ENCODE measurements at regions not wholly inside any gene's neighbourhood (a gene's known extent, or its start where the extent isn't known, plus 50 kb on each side); places are given as distances from the start of the nearest gene placed in this dataset.

DNA sequence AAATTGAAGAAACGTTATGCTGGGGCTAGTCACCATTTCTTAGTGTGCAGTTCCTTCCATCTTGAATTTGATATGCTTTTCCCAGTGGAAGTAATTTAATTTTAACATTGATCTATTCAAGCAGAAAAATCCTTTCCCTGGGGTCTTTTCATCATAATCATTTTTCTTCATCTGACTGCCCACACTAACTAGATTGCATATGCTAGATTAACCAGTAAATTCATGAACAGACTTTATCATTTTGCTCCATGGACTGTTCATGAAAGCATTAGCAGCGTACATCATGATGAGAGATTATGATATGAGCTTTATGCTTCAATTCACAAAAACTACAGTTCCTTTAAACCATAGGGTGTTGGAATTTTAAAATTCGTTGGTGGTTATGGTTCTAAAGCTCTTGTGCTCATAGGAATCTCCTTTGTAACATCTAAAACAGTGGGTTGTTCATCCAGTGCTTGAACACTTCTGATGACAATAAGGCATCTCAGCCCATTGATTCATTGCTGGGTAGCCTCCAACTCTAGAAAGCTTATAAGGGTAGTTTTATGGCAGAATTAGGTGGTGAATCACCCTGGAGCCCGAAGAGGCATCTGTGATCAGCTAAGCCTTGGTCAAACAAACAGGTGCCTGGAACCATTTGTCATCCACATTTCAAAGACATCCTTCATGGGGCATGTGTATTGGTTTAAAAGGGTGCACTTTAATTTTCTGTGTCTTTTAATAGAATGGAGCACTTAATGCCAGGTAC, 77.2 kb upstream of the NDUFV2 start (continued):
- TF ChIP-seq, protein P1, sequence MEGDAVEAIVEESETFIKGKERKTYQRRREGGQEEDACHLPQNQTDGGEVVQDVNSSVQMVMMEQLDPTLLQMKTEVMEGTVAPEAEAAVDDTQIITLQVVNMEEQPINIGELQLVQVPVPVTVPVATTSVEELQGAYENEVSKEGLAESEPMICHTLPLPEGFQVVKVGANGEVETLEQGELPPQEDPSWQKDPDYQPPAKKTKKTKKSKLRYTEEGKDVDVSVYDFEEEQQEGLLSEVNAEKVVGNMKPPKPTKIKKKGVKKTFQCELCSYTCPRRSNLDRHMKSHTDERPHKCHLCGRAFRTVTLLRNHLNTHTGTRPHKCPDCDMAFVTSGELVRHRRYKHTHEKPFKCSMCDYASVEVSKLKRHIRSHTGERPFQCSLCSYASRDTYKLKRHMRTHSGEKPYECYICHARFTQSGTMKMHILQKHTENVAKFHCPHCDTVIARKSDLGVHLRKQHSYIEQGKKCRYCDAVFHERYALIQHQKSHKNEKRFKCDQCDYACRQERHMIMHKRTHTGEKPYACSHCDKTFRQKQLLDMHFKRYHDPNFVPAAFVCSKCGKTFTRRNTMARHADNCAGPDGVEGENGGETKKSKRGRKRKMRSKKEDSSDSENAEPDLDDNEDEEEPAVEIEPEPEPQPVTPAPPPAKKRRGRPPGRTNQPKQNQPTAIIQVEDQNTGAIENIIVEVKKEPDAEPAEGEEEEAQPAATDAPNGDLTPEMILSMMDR (IDR thresholded peaks at IDR 0.05; ENCODE audit: low read depth, low read length, missing input control) = no peak
- TF ChIP-seq NR2F2 (IDR thresholded peaks at IDR 0.05) = no peak
- TF ChIP-seq FOXA1 (IDR thresholded peaks at IDR 0.05) = no peak
- no peak for TF ChIP-seq FOXA2 (IDR thresholded peaks at IDR 0.05)
- TF ChIP-seq, protein P2, sequence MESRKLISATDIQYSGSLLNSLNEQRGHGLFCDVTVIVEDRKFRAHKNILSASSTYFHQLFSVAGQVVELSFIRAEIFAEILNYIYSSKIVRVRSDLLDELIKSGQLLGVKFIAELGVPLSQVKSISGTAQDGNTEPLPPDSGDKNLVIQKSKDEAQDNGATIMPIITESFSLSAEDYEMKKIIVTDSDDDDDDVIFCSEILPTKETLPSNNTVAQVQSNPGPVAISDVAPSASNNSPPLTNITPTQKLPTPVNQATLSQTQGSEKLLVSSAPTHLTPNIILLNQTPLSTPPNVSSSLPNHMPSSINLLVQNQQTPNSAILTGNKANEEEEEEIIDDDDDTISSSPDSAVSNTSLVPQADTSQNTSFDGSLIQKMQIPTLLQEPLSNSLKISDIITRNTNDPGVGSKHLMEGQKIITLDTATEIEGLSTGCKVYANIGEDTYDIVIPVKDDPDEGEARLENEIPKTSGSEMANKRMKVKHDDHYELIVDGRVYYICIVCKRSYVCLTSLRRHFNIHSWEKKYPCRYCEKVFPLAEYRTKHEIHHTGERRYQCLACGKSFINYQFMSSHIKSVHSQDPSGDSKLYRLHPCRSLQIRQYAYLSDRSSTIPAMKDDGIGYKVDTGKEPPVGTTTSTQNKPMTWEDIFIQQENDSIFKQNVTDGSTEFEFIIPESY (IDR thresholded peaks at IDR 0.05) = no peak
- TF ChIP-seq YY1 (IDR thresholded peaks at IDR 0.05) = no peak
- TF ChIP-seq HNF4G (IDR thresholded peaks at IDR 0.05) = no peak

DNA sequence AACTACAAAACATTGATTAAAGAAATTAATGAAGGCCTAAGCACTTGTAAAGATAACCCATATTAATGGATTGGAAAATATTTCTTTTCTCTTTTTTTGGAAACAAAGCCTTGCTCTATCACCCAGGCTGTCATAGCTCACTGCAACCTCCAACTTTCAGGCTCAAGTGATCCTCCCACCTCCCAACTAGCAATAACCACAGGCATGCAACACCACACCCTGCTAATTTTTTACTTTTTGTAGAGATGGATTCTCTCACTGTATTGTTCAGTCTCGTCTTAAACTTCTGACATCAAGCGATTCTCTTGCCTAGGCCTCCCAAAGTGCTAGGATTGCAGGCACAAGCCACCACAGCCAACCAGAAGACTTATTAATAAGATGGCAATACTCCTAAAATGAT, 73.4 kb upstream of the NDUFV2 start:
- 97% methylated on average over 2 of the region's 2 CpGs for WGBS

More for the DNA sequence above, 73.4 kb upstream of the NDUFV2 start:
- H3K27ac ChIP-seq (ENCODE audit: low read depth in 1 of 2, low read length in 2 of 2) = no peak overlapping the region
- H3K4me3 ChIP-seq (ENCODE audit: low read depth in 1 of 3, low read length in 3 of 3) = no peak overlapping the region
- no peak overlapping the region for H3K9ac ChIP-seq (ENCODE audit: low read depth in 1 of 2, low read length in 2 of 2)
- no peaks in the 10 kb centered on the region for H3K9me3 ChIP-seq (ENCODE audit: control insufficient read depth in 4 of 4, low read length in 3 of 4)
- DNase-seq (ENCODE audit: low spot score) = no peak
- no peaks in the 10 kb centered on the region for H3K36me3 ChIP-seq (ENCODE audit: control insufficient read depth in 4 of 4, insufficient read depth in 3 of 4, low read depth in 1 of 4, low read length in 3 of 4)
- no peaks in the 10 kb centered on the region for H3K27me3 ChIP-seq (ENCODE audit: control insufficient read depth in 4 of 4, insufficient read depth in 4 of 4, low read length in 3 of 4)
- no peak for TF ChIP-seq SP1 (IDR thresholded peaks at IDR 0.05)
- no peak for TF ChIP-seq EGR1 (IDR thresholded peaks at IDR 0.05; ENCODE audit: low read depth in 2 of 2)
- TF ChIP-seq, protein P1 (IDR thresholded peaks at IDR 0.05; ENCODE audit: low read depth, low read length, missing input control) = no peak
- TF ChIP-seq, protein P2 (IDR thresholded peaks at IDR 0.05) = no peak
- TF ChIP-seq, protein P3, sequence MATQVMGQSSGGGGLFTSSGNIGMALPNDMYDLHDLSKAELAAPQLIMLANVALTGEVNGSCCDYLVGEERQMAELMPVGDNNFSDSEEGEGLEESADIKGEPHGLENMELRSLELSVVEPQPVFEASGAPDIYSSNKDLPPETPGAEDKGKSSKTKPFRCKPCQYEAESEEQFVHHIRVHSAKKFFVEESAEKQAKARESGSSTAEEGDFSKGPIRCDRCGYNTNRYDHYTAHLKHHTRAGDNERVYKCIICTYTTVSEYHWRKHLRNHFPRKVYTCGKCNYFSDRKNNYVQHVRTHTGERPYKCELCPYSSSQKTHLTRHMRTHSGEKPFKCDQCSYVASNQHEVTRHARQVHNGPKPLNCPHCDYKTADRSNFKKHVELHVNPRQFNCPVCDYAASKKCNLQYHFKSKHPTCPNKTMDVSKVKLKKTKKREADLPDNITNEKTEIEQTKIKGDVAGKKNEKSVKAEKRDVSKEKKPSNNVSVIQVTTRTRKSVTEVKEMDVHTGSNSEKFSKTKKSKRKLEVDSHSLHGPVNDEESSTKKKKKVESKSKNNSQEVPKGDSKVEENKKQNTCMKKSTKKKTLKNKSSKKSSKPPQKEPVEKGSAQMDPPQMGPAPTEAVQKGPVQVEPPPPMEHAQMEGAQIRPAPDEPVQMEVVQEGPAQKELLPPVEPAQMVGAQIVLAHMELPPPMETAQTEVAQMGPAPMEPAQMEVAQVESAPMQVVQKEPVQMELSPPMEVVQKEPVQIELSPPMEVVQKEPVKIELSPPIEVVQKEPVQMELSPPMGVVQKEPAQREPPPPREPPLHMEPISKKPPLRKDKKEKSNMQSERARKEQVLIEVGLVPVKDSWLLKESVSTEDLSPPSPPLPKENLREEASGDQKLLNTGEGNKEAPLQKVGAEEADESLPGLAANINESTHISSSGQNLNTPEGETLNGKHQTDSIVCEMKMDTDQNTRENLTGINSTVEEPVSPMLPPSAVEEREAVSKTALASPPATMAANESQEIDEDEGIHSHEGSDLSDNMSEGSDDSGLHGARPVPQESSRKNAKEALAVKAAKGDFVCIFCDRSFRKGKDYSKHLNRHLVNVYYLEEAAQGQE (IDR thresholded peaks at IDR 0.05) = no peak
- no peak for TF ChIP-seq FOXA1 (IDR thresholded peaks at IDR 0.05)
- no peak for TF ChIP-seq YY1 (IDR thresholded peaks at IDR 0.05)
- no peak for TF ChIP-seq JUND (IDR thresholded peaks at IDR 0.05)
- TF ChIP-seq, protein P4, sequence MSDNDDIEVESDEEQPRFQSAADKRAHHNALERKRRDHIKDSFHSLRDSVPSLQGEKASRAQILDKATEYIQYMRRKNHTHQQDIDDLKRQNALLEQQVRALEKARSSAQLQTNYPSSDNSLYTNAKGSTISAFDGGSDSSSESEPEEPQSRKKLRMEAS (IDR thresholded peaks at IDR 0.05) = no peak
- no peak for TF ChIP-seq NR2F2 (IDR thresholded peaks at IDR 0.05)
- TF ChIP-seq TAF1 (conservative IDR thresholded peaks at IDR 0.05) = no peak
- no peak for TF ChIP-seq GABPA (IDR thresholded peaks at IDR 0.05 in 1 of 2, conservative IDR thresholded peaks at IDR 0.05 in 1 of 2)
- H3K4me1 ChIP-seq (ENCODE audit: control insufficient read depth in 4 of 4, insufficient read depth in 4 of 4, low read length in 3 of 4) = no peaks in the 10 kb centered on the region
